Trophoblast cell (in vitro differentiated cells and primary cell): ENCODE measurements at regions not wholly inside any gene's neighbourhood (a gene's known extent, or its start where the extent isn't known, plus 50 kb on each side); places are given as distances from the start of the nearest gene placed in this dataset.

ENCODE experiments used
- DNase-seq, 2 donors: peaks; one replicate each; pipeline ENCODE4 v3.0.0-alpha.2; 2016
- H2AFZ ChIP-seq: 2 replicates; pipeline ENCODE4 v1.6.1; 2013; ENCODE audit warnings: low read length, moderate library complexity, mild to moderate bottlenecking; ENCODE audit not compliant: insufficient read depth, poor library complexity
- H2AK5ac ChIP-seq: 2 replicates; pipeline ENCODE4 v1.6.1; 2013; ENCODE audit warnings: mild to moderate bottlenecking, low read length
- H2BK120ac ChIP-seq: 2 replicates; pipeline ENCODE4 v1.6.1; 2013; ENCODE audit warnings: low read length, mild to moderate bottlenecking, moderate library complexity; ENCODE audit not compliant: insufficient read depth, poor library complexity
- H2BK12ac ChIP-seq: 2 replicates; pipeline ENCODE4 v1.6.1; 2013; ENCODE audit warnings: mild to moderate bottlenecking, low read length, moderate library complexity
- H2BK5ac ChIP-seq: 2 replicates; pipeline ENCODE4 v1.6.1; 2013; ENCODE audit warnings: low read length, low read depth, moderate library complexity, mild to moderate bottlenecking; ENCODE audit not compliant: poor library complexity
- H3K14ac ChIP-seq: 2 replicates; pipeline ENCODE4 v1.6.1; 2013; ENCODE audit warnings: mild to moderate bottlenecking, low read length
- H3K18ac ChIP-seq: 2 replicates; pipeline ENCODE4 v1.6.1; 2013; ENCODE audit warnings: mild to moderate bottlenecking, low read length
- H3K23ac ChIP-seq: 2 replicates; pipeline ENCODE4 v1.6.1; 2013; ENCODE audit warnings: low read length
- H3K27ac ChIP-seq: 2 replicates; pipeline ENCODE4 v1.5.1; 2013; ENCODE audit warnings: low read depth, mild to moderate bottlenecking, inconsistent platforms, low read length, moderate library complexity
- H3K27me3 ChIP-seq: 2 replicates; pipeline ENCODE4 v1.6.1; 2013; ENCODE audit warnings: inconsistent platforms, mild to moderate bottlenecking, low read length, moderate library complexity; ENCODE audit not compliant: insufficient read depth
- H3K36me3 ChIP-seq, 2 experiments: 1 replicate in 1 of 2; 2 replicates in 1 of 2; pipeline ENCODE4 v1.6.1; 2013; ENCODE audit warnings: low read length in 2 of 2, mild to moderate bottlenecking in 2 of 2, moderate library complexity in 1 of 2; ENCODE audit not compliant: insufficient read depth in 2 of 2, control insufficient read depth in 1 of 2
- H3K4ac ChIP-seq: 2 replicates; pipeline ENCODE4 v1.6.1; 2013; ENCODE audit warnings: low read depth, mild to moderate bottlenecking, low read length, moderate library complexity
- H3K4me1 ChIP-seq, 2 experiments: 1 replicate in 1 of 2; 2 replicates in 1 of 2; pipeline ENCODE4 v1.6.1; 2013; ENCODE audit warnings: low read length in 2 of 2, mild to moderate bottlenecking in 2 of 2, moderate library complexity in 1 of 2; ENCODE audit not compliant: insufficient read depth in 2 of 2, control insufficient read depth in 1 of 2
- H3K4me2 ChIP-seq: 2 replicates; pipeline ENCODE4 v1.6.1; 2013; ENCODE audit warnings: inconsistent platforms, mild to moderate bottlenecking, low read length, moderate library complexity
- H3K4me3 ChIP-seq: 2 replicates; pipeline ENCODE4 v1.5.1; 2013; ENCODE audit warnings: mild to moderate bottlenecking, low read depth, low read length, inconsistent platforms
- H3K79me1 ChIP-seq: one replicate; pipeline ENCODE4 v1.6.1; 2013; ENCODE audit warnings: low read length
- H3K79me2 ChIP-seq: 2 replicates; pipeline ENCODE4 v1.6.1; 2013; ENCODE audit warnings: low read length, mild to moderate bottlenecking; ENCODE audit not compliant: control insufficient read depth, insufficient read depth, poor library complexity
- H3K9ac ChIP-seq: 2 replicates; pipeline ENCODE4 v1.6.1; 2013; ENCODE audit warnings: mild to moderate bottlenecking, low read length
- H3K9me3 ChIP-seq: 2 replicates; pipeline ENCODE4 v1.6.1; 2013; ENCODE audit warnings: low read depth, mild to moderate bottlenecking, control low read depth, inconsistent platforms, low read length; ENCODE audit not compliant: insufficient read depth
- H4K12ac ChIP-seq: 2 replicates; pipeline ENCODE4 v1.6.1; 2013; ENCODE audit warnings: low read depth, mild to moderate bottlenecking, low read length, moderate library complexity
- H4K8ac ChIP-seq: 2 replicates; pipeline ENCODE4 v1.6.1; 2013; ENCODE audit warnings: low read depth, mild to moderate bottlenecking, low read length, moderate library complexity
- H4K91ac ChIP-seq: one replicate; pipeline ENCODE4 v1.6.1; 2013; ENCODE audit warnings: low read depth, mild to moderate bottlenecking, low read length, moderate library complexity
- WGBS: extraction: QIAGEN DNeasy Blood & Tissue Kit; methylation state at CpG from one replicate; pipeline ENCODE4 v1.1.7; 2013; ENCODE audit warnings: missing lambda C conversion rate; ENCODE audit not compliant: insufficient read length, insufficient coverage; ENCODE audit errors: extremely low coverage; 5-methylcytosine and 5-hydroxymethylcytosine counted together

- no peak overlapping the region for H3K4me3 ChIP-seq
- H4K12ac ChIP-seq, result no peak overlapping the region
- no peaks in the 10 kb centered on the region for H3K79me2 ChIP-seq
- no peak overlapping the region for H2BK12ac ChIP-seq
- H3K79me1 ChIP-seq, result no peaks in the 10 kb centered on the region
- DNase-seq, result no peak
- H3K4ac ChIP-seq, result no peak overlapping the region
- WGBS, result no CpG with 5 or more reads among the region's 5 CpGs
- no peak overlapping the region for H4K8ac ChIP-seq
- no peak overlapping the region for H3K23ac ChIP-seq
- no peak overlapping the region for H3K4me2 ChIP-seq
- H3K9me3 ChIP-seq, result no peaks in the 10 kb centered on the region
- no peak overlapping the region for H3K14ac ChIP-seq
- no peak overlapping the region for H3K9ac ChIP-seq
- no peak overlapping the region for H2AK5ac ChIP-seq
- no peaks in the 10 kb centered on the region for H3K4me1 ChIP-seq
- H2BK120ac ChIP-seq, result no peak overlapping the region
- H2BK5ac ChIP-seq, result no peak overlapping the region
- H3K27ac ChIP-seq, result no peak overlapping the region
- H3K27me3 ChIP-seq, result no peaks in the 10 kb centered on the region
- no peak overlapping the region for H3K18ac ChIP-seq
- H4K91ac ChIP-seq, result no peak overlapping the region
- H2AFZ ChIP-seq, result no peak overlapping the region
- H3K36me3 ChIP-seq, result no peaks in the 10 kb centered on the region
Observed at GRCh38 chr10:62959553-62959952, 143.4 kb upstream of the EGR2 start.

- no peak overlapping the region for H2AFZ ChIP-seq
Observed at GRCh38 chr10:62958980-62959379, 142.8 kb upstream of the EGR2 start.

GRCh38 chr10:62946278-62946677, 130.1 kb upstream of the EGR2 start:
- no peak overlapping the region for H2BK5ac ChIP-seq
- no peaks in the 10 kb centered on the region for H3K79me1 ChIP-seq
- no peak overlapping the region for H3K4ac ChIP-seq
- H4K91ac ChIP-seq, result no peak overlapping the region
- no peaks in the 10 kb centered on the region for H3K36me3 ChIP-seq
- no peak overlapping the region for H3K4me3 ChIP-seq
- H3K18ac ChIP-seq, result no peak overlapping the region
- no peak overlapping the region for H3K14ac ChIP-seq
- no peak for DNase-seq
- no peak overlapping the region for H4K12ac ChIP-seq
- H2AK5ac ChIP-seq, result no peak overlapping the region
- no peak overlapping the region for H3K27ac ChIP-seq
- H3K9me3 ChIP-seq, result peaks cover 4% of the 10 kb centered on the region
- H2BK120ac ChIP-seq, result no peak overlapping the region
- no CpG with 5 or more reads among the region's 3 CpGs for WGBS
- H3K27me3 ChIP-seq, result no peaks in the 10 kb centered on the region
- no peaks in the 10 kb centered on the region for H3K4me1 ChIP-seq
- no peak overlapping the region for H3K4me2 ChIP-seq
- no peak overlapping the region for H3K23ac ChIP-seq
- no peak overlapping the region for H2BK12ac ChIP-seq
- H3K9ac ChIP-seq, result no peak overlapping the region
- no peaks in the 10 kb centered on the region for H3K79me2 ChIP-seq
- H4K8ac ChIP-seq, result no peak overlapping the region
- H2AFZ ChIP-seq, result no peak overlapping the region

More at GRCh38 chr10:62958980-62959379, 142.8 kb upstream of the EGR2 start:
- WGBS, result no CpG with 5 or more reads among the region's 1 CpG
- no peak overlapping the region for H2AK5ac ChIP-seq
- no peak overlapping the region for H3K4me3 ChIP-seq
- H4K12ac ChIP-seq, result no peak overlapping the region
- no peaks in the 10 kb centered on the region for H3K79me1 ChIP-seq
- DNase-seq, result no peak
- H3K27me3 ChIP-seq, result no peaks in the 10 kb centered on the region
- H3K9ac ChIP-seq, result no peak overlapping the region
- no peak overlapping the region for H2BK120ac ChIP-seq
- H3K4ac ChIP-seq, result no peak overlapping the region
- H3K4me1 ChIP-seq, result no peaks in the 10 kb centered on the region
- no peak overlapping the region for H3K4me2 ChIP-seq
- H3K27ac ChIP-seq, result no peak overlapping the region
- H3K79me2 ChIP-seq, result no peaks in the 10 kb centered on the region
- no peak overlapping the region for H3K23ac ChIP-seq
- H2BK12ac ChIP-seq, result no peak overlapping the region
- H3K9me3 ChIP-seq, result no peaks in the 10 kb centered on the region
- no peak overlapping the region for H3K14ac ChIP-seq
- no peak overlapping the region for H2BK5ac ChIP-seq
- H4K8ac ChIP-seq, result no peak overlapping the region
- H3K18ac ChIP-seq, result no peak overlapping the region
- no peak overlapping the region for H4K91ac ChIP-seq
- H3K36me3 ChIP-seq, result no peaks in the 10 kb centered on the region

GRCh38 chr10:62939698-62940097, 123.5 kb upstream of the EGR2 start:
- Histone ChIP-seq H4K12ac (no peak overlapping the region), H3K9ac (no peak overlapping the region), H3K79me2 (no peaks in the 10 kb centered on the region), H3K4me1 (no peaks in the 10 kb centered on the region), H2AK5ac (no peak overlapping the region), H3K9me3 (no peaks in the 10 kb centered on the region), H3K27me3 (no peaks in the 10 kb centered on the region), H2BK12ac (no peak overlapping the region), H4K8ac (no peak overlapping the region), H3K23ac (no peak overlapping the region), H2AFZ (no peak overlapping the region), H3K27ac (no peak overlapping the region), H3K36me3 (no peaks in the 10 kb centered on the region), H3K79me1 (no peaks in the 10 kb centered on the region), H2BK5ac (no peak overlapping the region), H2BK120ac (no peak overlapping the region), H4K91ac (no peak overlapping the region), H3K4me3 (no peak overlapping the region), H3K18ac (no peak overlapping the region), H3K4me2 (no peak overlapping the region), H3K4ac (no peak overlapping the region), H3K14ac (no peak overlapping the region)
- no peak for DNase-seq
- 100% methylated on average over 1 of the region's 2 CpGs for WGBS
